ENCODE measurements at regions not wholly inside any gene's neighbourhood (a gene's known extent, or its start where the extent isn't known, plus 50 kb on each side); places are given as distances from the start of the nearest gene placed in this dataset.

DNA sequence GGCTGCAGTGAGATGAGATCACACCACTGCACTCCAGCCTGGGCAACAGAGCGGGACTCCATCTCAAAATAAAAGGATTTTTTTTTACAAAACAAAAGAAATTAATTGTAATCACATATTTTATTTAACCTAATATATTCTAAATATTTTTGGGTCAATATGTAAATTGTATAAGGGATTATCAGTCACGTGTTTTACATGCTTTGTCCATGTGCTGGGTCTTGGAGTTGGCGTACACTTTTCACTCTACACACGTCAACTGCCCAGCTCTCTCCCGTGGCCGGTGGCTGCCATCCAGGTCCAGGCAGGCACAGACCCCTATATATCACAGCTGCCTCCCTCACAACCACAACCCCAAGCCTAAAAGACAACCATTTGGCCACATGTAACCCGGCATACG, 68.1 kb downstream of the RBFOX3 start:
- no peak overlapping the region for H3K4me2 ChIP-seq (ENCODE audit: low read depth, low read length, poor library complexity, severe bottlenecking)
- H3K36me3 ChIP-seq (ENCODE audit: insufficient read depth, low read length), result no peaks in the 10 kb centered on the region
- H3F3A ChIP-seq (ENCODE audit: low read depth), result no peaks in the 10 kb centered on the region
- no peak overlapping the region for H3K4me3 ChIP-seq (ENCODE audit: low read length, poor library complexity, severe bottlenecking)
- H4K20me1 ChIP-seq (ENCODE audit: insufficient read depth, low read length, poor library complexity, severe bottlenecking), result no peaks in the 10 kb centered on the region
- no peak overlapping the region for H2AFZ ChIP-seq (ENCODE audit: low read length)
- H3K27me3 ChIP-seq (ENCODE audit: insufficient read depth, low read length, poor library complexity, severe bottlenecking), result no peaks in the 10 kb centered on the region
- H3K79me2 ChIP-seq (ENCODE audit: insufficient read depth, low read length), result no peaks in the 10 kb centered on the region
- H3K9ac ChIP-seq (ENCODE audit: low read depth, low read length, poor library complexity, severe bottlenecking), result no peak overlapping the region
- no peaks in the 10 kb centered on the region for H3K9me3 ChIP-seq (ENCODE audit: insufficient read depth, low read depth, low read length)
- H3K4me1 ChIP-seq (ENCODE audit: insufficient read depth, low read length, poor library complexity, severe bottlenecking), result no peaks in the 10 kb centered on the region
- no peak for TF ChIP-seq EZH2phosphoT487 (IDR thresholded peaks at IDR 0.05; ENCODE audit: borderline replicate concordance)
- TF ChIP-seq, protein P1, sequence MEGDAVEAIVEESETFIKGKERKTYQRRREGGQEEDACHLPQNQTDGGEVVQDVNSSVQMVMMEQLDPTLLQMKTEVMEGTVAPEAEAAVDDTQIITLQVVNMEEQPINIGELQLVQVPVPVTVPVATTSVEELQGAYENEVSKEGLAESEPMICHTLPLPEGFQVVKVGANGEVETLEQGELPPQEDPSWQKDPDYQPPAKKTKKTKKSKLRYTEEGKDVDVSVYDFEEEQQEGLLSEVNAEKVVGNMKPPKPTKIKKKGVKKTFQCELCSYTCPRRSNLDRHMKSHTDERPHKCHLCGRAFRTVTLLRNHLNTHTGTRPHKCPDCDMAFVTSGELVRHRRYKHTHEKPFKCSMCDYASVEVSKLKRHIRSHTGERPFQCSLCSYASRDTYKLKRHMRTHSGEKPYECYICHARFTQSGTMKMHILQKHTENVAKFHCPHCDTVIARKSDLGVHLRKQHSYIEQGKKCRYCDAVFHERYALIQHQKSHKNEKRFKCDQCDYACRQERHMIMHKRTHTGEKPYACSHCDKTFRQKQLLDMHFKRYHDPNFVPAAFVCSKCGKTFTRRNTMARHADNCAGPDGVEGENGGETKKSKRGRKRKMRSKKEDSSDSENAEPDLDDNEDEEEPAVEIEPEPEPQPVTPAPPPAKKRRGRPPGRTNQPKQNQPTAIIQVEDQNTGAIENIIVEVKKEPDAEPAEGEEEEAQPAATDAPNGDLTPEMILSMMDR (conservative IDR thresholded peaks at IDR 0.05; ENCODE audit: low read length), result no peak
- H3K9me2 ChIP-seq (replicated peaks; ENCODE audit: low read depth, low read length), result no peaks in the 10 kb centered on the region

GRCh38 chr17:79541056-79541850, 69.6 kb downstream of the RBFOX3 start:
- H3K4me3 ChIP-seq (ENCODE audit: low read length, poor library complexity, severe bottlenecking), result no peak overlapping the region
- H2AFZ ChIP-seq (ENCODE audit: low read length), result no peak overlapping the region
- no peaks in the 10 kb centered on the region for H3F3A ChIP-seq (ENCODE audit: low read depth)
- no peaks in the 10 kb centered on the region for H4K20me1 ChIP-seq (ENCODE audit: insufficient read depth, low read length, poor library complexity, severe bottlenecking)
- no peaks in the 10 kb centered on the region for H3K9me2 ChIP-seq (replicated peaks; ENCODE audit: low read depth, low read length)
- H3K4me1 ChIP-seq (ENCODE audit: insufficient read depth, low read length, poor library complexity, severe bottlenecking), result no peaks in the 10 kb centered on the region
- no peaks in the 10 kb centered on the region for H3K79me2 ChIP-seq (ENCODE audit: insufficient read depth, low read length)
- TF ChIP-seq, protein P1 (conservative IDR thresholded peaks at IDR 0.05; ENCODE audit: low read length), result no peak
- no peak for TF ChIP-seq EZH2phosphoT487 (IDR thresholded peaks at IDR 0.05; ENCODE audit: borderline replicate concordance)
- H3K36me3 ChIP-seq (ENCODE audit: insufficient read depth, low read length), result no peaks in the 10 kb centered on the region
- no peaks in the 10 kb centered on the region for H3K9me3 ChIP-seq (ENCODE audit: insufficient read depth, low read depth, low read length)
- no peak overlapping the region for H3K9ac ChIP-seq (ENCODE audit: low read depth, low read length, poor library complexity, severe bottlenecking)
- no peaks in the 10 kb centered on the region for H3K27me3 ChIP-seq (ENCODE audit: insufficient read depth, low read length, poor library complexity, severe bottlenecking)
- no peak overlapping the region for H3K4me2 ChIP-seq (ENCODE audit: low read depth, low read length, poor library complexity, severe bottlenecking)

GRCh38 chr17:79539944-79540705, 70.7 kb downstream of the RBFOX3 start:
- no peak overlapping the region for H3K4me2 ChIP-seq (ENCODE audit: low read depth, low read length, poor library complexity, severe bottlenecking)
- no peaks in the 10 kb centered on the region for H3K4me1 ChIP-seq (ENCODE audit: insufficient read depth, low read length, poor library complexity, severe bottlenecking)
- H2AFZ ChIP-seq (ENCODE audit: low read length), result no peak overlapping the region
- no peaks in the 10 kb centered on the region for H3K9me2 ChIP-seq (replicated peaks; ENCODE audit: low read depth, low read length)
- H3K4me3 ChIP-seq (ENCODE audit: low read length, poor library complexity, severe bottlenecking), result no peak overlapping the region
- H3K27me3 ChIP-seq (ENCODE audit: insufficient read depth, low read length, poor library complexity, severe bottlenecking), result no peaks in the 10 kb centered on the region
- no peaks in the 10 kb centered on the region for H4K20me1 ChIP-seq (ENCODE audit: insufficient read depth, low read length, poor library complexity, severe bottlenecking)
- no peaks in the 10 kb centered on the region for H3K9me3 ChIP-seq (ENCODE audit: insufficient read depth, low read depth, low read length)
- H3K79me2 ChIP-seq (ENCODE audit: insufficient read depth, low read length), result no peaks in the 10 kb centered on the region
- TF ChIP-seq, protein P1 (conservative IDR thresholded peaks at IDR 0.05; ENCODE audit: low read length), result no peak
- no peak for TF ChIP-seq EZH2phosphoT487 (IDR thresholded peaks at IDR 0.05; ENCODE audit: borderline replicate concordance)
- H3K36me3 ChIP-seq (ENCODE audit: insufficient read depth, low read length), result no peaks in the 10 kb centered on the region
- no peaks in the 10 kb centered on the region for H3F3A ChIP-seq (ENCODE audit: low read depth)
- no peak overlapping the region for H3K9ac ChIP-seq (ENCODE audit: low read depth, low read length, poor library complexity, severe bottlenecking)
